ENCODE measurements at regions not wholly inside any gene's neighbourhood (a gene's known extent, or its start where the extent isn't known, plus 50 kb on each side); places are given as distances from the start of the nearest gene placed in this dataset.

GRCh38 chr2:14492920-14493503, 139.5 kb upstream of the LRATD1 start:
- Mint-ChIP-seq H3K4me1 (no peaks in the 10 kb centered on the region), H3K27me3 (no peaks in the 10 kb centered on the region), H3K4me3 (no peak overlapping the region), H3K9me3 (ENCODE audit: insufficient read depth) (peaks cover 5% of the 10 kb centered on the region), H3K27ac (no peak overlapping the region)
- POLR2A ChIA-PET: no interaction called here
- H2AFZ ChIP-seq (ENCODE audit: insufficient read depth, low read depth, low read length, poor library complexity, severe bottlenecking): no peak overlapping the region
- WGBS (ENCODE audit: insufficient coverage): 100% methylated on average over 2 of the region's 3 CpGs
- H3K4me1 ChIP-seq (ENCODE audit: control insufficient read depth in 2 of 2, insufficient read depth in 2 of 2, low read length in 2 of 2): no peaks in the 10 kb centered on the region
- DNase-seq (no peak), ATAC-seq (ENCODE audit: low read depth) (no peak)
- no peak overlapping the region for H3K4me2 ChIP-seq (replicated peaks; ENCODE audit: low read depth, low read length, poor library complexity, severe bottlenecking)
- no peaks in the 10 kb centered on the region for H3K27me3 ChIP-seq (replicated peaks in 1 of 4; ENCODE audit: control extremely low read depth in 1 of 4, control insufficient read depth in 3 of 4, insufficient read depth in 4 of 4, low read length in 3 of 4)
- H3K9ac ChIP-seq (ENCODE audit: low read length): no peak overlapping the region
- H3K4me3 ChIP-seq (ENCODE audit: control extremely low read depth in 1 of 5, extremely low read depth in 1 of 5, insufficient read depth in 1 of 5, low read depth in 2 of 5, low read length in 4 of 5): no peak overlapping the region
- no peaks in the 10 kb centered on the region for H3K36me3 ChIP-seq (replicated peaks in 1 of 2; ENCODE audit: control extremely low read depth in 1 of 2, control insufficient read depth in 1 of 2, extremely low read depth in 1 of 2, insufficient read depth in 2 of 2, low read length in 1 of 2)
- no peaks in the 10 kb centered on the region for H4K20me1 ChIP-seq (ENCODE audit: control insufficient read depth, insufficient read depth, low read length, poor library complexity, severe bottlenecking)
- no peaks in the 10 kb centered on the region for H3K79me2 ChIP-seq (ENCODE audit: control insufficient read depth, insufficient read depth, low read length)
- H3K27ac ChIP-seq (ENCODE audit: low read length in 2 of 2): no peak overlapping the region
- intact Hi-C loops (cut with micrococcal nuclease): no loop called here
- no peak for TF ChIP-seq EZH2 (IDR thresholded peaks at IDR 0.05; ENCODE audit: borderline replicate concordance, insufficient read depth, low read depth, low read length, poor library complexity, severe bottlenecking)
- TF ChIP-seq CTCF (IDR thresholded peaks at IDR 0.05): no peak
- CTCF ChIA-PET: no interaction called here
- no peaks in the 10 kb centered on the region for H3K9me3 ChIP-seq (ENCODE audit: control extremely low read depth in 1 of 3, control insufficient read depth in 2 of 3, insufficient read depth in 1 of 3, low read length in 2 of 3)

DNA sequence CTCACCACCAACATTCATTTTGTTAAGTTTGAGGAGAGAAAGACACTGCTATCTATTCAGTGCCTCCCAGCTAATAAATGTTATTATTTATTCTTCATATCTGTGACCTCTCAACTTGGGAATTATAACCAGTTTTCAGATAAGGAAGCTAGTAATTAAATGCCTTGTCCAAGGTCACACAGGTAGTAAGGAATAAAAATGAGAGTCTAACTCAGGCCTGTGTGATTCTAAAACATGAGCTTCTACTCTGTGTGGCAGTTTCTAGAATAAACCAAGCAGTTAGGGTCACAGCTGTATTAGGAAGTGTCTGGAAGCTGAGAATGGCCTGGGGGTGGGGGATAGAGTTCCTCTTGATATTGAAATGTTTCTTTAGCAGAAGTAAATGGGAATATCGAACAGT, 137.8 kb upstream of the LRATD1 start:
- Mint-ChIP-seq H3K27ac (no peak overlapping the region), H3K27me3 (no peaks in the 10 kb centered on the region), H3K4me3 (no peak overlapping the region), H3K4me1 (no peaks in the 10 kb centered on the region), H3K9me3 (ENCODE audit: insufficient read depth) (peaks cover 2% of the 10 kb centered on the region)
- H3K79me2 ChIP-seq (ENCODE audit: control insufficient read depth, insufficient read depth, low read length): no peaks in the 10 kb centered on the region
- WGBS (ENCODE audit: insufficient coverage): no CpG with 5 or more reads among the region's 1 CpG
- ChIA-PET POLR2A (no interaction called here), CTCF (no interaction called here)
- DNase-seq (no peak), ATAC-seq (ENCODE audit: low read depth) (no peak)
- no peaks in the 10 kb centered on the region for H4K20me1 ChIP-seq (ENCODE audit: control insufficient read depth, insufficient read depth, low read length, poor library complexity, severe bottlenecking)
- no peak overlapping the region for H3K4me2 ChIP-seq (replicated peaks; ENCODE audit: low read depth, low read length, poor library complexity, severe bottlenecking)
- H3K4me1 ChIP-seq (ENCODE audit: control insufficient read depth in 2 of 2, insufficient read depth in 2 of 2, low read length in 2 of 2): no peaks in the 10 kb centered on the region
- no peak overlapping the region for H3K27ac ChIP-seq (ENCODE audit: low read length in 2 of 2)
- intact Hi-C loops (cut with micrococcal nuclease): no loop called here
- no peak overlapping the region for H3K9ac ChIP-seq (ENCODE audit: low read length)
- H3K9me3 ChIP-seq (ENCODE audit: control extremely low read depth in 1 of 3, control insufficient read depth in 2 of 3, insufficient read depth in 1 of 3, low read length in 2 of 3): no peaks in the 10 kb centered on the region
- no peaks in the 10 kb centered on the region for H3K36me3 ChIP-seq (replicated peaks in 1 of 2; ENCODE audit: control extremely low read depth in 1 of 2, control insufficient read depth in 1 of 2, extremely low read depth in 1 of 2, insufficient read depth in 2 of 2, low read length in 1 of 2)
- H2AFZ ChIP-seq (ENCODE audit: insufficient read depth, low read depth, low read length, poor library complexity, severe bottlenecking): no peak overlapping the region
- no peak for TF ChIP-seq EZH2 (IDR thresholded peaks at IDR 0.05; ENCODE audit: borderline replicate concordance, insufficient read depth, low read depth, low read length, poor library complexity, severe bottlenecking)
- no peak for TF ChIP-seq CTCF (IDR thresholded peaks at IDR 0.05)
- H3K27me3 ChIP-seq (replicated peaks in 1 of 4; ENCODE audit: control extremely low read depth in 1 of 4, control insufficient read depth in 3 of 4, insufficient read depth in 4 of 4, low read length in 3 of 4): no peaks in the 10 kb centered on the region
- H3K4me3 ChIP-seq (ENCODE audit: control extremely low read depth in 1 of 5, extremely low read depth in 1 of 5, insufficient read depth in 1 of 5, low read depth in 2 of 5, low read length in 4 of 5): no peak overlapping the region

All from B cell (primary cell).